Fibroblast of mammary gland (primary cell): ENCODE measurements at regions not wholly inside any gene's neighbourhood (a gene's known extent, or its start where the extent isn't known, plus 50 kb on each side); places are given as distances from the start of the nearest gene placed in this dataset.

Source experiments
- DNase-seq: peaks from one replicate; pipeline ENCODE4 v3.0.0-alpha.2; 2010; ENCODE audit warnings: low read depth
- H3K4me3 ChIP-seq: 2 replicates; pipeline ENCODE4 v1.5.1; 2011; ENCODE audit warnings: low read depth, mild to moderate bottlenecking, low read length, moderate library complexity; ENCODE audit not compliant: control insufficient read depth
- TF ChIP-seq, protein P1 (sequence below): conservative IDR thresholded peaks from 2 replicates; pipeline ENCODE4 v1.5.1; 2011; ENCODE audit warnings: low read depth, low read length, inconsistent platforms; ENCODE audit not compliant: control insufficient read depth, insufficient read depth

DNA sequence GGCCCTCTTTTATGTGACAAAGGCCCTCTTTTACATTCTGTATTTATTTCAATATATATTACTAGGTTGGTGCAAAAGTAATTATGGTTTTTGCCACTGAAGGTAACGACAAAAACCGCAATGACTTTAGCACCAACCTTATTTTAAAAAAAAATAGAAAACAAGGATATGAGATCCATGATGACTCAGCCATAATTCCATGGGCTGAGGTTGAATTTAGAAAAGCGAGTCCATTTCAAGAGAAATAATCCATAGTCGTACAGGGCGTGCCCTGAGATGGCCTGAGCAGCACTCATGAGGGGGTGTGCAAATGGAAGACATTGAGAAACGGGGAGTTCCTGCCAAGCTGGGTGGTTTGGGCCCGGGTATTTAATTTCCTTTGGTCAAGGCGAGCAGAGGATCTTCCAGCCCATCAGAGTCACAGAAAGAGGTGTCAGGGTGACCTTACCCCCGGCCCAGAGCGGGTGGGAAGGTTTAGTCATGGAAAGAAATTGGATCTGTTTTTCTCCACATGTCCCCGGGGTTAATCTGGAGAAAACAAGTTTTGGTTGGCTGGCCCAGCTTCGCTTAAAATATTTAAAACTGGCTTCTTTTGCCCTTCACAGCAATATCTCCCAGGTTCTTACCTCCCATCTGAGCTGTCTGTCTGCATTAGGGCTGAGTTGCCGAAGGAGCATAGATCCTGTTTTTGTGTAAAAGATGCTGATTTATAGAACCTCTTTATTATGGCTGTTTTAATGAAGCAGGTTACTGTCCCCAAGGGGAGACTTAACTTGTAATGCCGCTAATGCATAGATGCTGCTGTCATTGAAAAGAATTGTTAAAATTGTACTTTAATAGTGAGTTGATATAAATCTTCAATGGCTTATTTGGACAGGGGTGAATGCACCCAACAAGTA is 255.6 kb downstream of the PREX1 start:
- no peak for DNase-seq
- no peak overlapping the region for H3K4me3 ChIP-seq
- TF ChIP-seq, protein P1, sequence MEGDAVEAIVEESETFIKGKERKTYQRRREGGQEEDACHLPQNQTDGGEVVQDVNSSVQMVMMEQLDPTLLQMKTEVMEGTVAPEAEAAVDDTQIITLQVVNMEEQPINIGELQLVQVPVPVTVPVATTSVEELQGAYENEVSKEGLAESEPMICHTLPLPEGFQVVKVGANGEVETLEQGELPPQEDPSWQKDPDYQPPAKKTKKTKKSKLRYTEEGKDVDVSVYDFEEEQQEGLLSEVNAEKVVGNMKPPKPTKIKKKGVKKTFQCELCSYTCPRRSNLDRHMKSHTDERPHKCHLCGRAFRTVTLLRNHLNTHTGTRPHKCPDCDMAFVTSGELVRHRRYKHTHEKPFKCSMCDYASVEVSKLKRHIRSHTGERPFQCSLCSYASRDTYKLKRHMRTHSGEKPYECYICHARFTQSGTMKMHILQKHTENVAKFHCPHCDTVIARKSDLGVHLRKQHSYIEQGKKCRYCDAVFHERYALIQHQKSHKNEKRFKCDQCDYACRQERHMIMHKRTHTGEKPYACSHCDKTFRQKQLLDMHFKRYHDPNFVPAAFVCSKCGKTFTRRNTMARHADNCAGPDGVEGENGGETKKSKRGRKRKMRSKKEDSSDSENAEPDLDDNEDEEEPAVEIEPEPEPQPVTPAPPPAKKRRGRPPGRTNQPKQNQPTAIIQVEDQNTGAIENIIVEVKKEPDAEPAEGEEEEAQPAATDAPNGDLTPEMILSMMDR: no peak

DNA sequence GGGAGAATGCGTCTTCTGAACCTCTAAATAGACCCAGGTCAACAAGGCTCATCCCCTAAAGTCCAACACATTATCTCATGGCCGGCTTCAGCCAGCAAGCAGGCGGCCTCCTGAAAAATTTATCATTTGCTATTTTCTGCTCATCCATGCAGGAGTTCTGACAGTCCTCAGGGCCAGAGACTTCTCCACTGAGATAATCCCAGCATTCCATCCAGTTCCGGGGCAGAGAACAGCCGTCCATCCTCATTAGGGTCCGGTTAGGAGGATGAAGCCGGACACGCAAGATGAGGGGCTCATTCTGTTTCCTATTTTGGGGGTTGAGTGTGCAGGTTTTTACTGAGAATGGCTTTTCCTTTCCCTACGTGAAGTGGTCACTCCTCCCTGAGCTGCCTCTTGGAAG is 258.1 kb downstream of the PREX1 start:
- H3K4me3 ChIP-seq: no peak overlapping the region
- TF ChIP-seq, protein P1: no peak
- DNase-seq: no peak

DNA sequence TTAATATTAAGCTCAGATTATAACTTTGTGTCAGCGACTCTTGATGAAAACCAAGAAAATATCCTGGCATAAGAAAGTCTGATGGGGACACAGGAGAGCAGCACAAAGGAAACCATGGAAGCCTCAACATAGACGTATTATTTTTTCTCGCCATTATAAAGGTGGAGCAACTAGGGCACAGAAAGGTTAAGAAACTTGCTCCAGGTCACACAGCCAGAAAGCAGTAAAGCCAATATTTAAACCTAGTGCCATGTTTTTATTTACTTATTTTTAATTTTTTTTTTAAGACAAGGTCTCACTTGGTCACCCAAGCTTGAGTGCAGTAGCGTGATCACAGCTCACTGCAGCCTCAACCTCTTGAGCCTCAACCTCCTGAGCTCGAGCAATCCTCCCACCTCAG is 259.3 kb downstream of the PREX1 start:
- TF ChIP-seq, protein P1: no peak
- no peak for DNase-seq
- no peak overlapping the region for H3K4me3 ChIP-seq

DNA sequence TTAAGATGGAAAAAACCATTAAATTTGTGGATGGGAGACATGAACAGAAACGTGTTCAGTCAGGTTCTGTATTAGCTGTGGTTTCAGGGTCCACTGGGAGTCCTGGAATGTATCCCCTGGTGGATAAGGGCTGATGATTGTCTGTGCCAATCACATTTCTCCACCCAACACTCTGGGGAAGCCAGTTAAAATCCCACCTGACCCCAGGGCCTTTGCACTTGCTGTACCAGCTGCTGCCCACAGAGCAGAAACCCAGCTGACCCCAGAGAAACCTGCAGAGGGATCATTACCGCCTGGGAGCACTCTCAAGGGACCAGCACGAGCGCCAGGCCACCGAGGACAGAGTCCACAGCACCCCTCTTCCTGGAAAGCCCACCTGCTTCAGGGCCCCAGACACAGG is 260.7 kb downstream of the PREX1 start:
- TF ChIP-seq, protein P1: no peak
- H3K4me3 ChIP-seq: no peak overlapping the region
- no peak for DNase-seq

DNA sequence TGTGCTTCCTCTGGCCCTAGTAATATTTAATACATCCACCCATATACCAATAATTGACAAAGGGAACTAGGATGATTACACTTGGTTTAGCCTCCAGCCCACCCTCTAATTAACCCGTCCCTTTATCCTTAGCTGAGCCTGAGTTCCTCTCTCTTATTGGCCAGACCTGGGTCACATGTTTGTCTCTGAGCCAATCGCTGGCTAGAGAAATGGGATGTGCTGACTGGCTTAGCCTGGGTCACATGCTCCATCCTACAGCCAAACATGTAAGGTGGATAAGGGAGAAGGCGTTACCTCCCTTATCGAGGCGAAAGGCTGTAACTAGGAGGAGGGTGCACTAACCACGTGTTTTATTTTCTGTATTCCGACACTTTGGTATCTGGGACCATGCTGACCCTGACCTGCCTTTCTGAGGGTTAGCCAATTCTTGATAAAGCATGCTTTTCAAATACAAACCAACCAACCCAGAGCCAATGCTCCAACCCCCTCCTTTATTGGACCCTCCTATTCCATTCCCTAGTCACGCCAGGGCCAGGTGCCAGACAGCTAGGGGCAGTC is 262.7 kb downstream of the PREX1 start:
- TF ChIP-seq, protein P1: no peak
- H3K4me3 ChIP-seq: no peak overlapping the region

DNA sequence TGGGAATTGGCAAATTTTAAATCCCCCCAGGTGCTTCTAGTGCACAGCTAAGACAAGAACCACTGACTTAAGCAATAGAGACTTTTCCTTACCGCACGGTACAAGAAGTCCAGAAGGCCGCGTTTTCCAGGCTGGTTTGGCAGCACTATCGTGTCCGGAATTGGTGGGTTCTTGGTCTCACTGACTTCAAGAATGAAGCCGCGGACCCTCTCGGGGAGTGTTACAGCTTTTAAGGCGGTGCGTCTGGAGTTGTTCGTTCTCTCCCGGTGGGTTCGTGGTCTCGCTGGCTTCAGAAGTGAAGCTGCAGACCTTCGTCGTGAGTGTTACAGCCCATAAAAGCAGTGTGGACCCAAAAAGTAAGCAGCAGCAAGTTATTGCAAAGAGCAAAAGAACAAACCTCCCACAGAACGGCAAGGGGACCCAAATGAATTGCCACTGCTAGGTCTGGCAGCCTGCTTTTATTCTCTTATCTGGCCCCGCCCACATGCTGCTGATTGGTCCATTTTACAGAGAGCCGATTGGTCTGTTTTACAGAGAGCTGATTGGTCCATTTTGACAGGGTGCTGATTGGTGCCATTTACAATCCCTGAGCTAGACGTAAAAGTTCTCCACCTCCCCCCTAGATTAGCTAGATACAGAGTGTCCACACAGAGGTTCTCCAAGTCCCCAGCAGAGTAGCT is 264.5 kb downstream of the PREX1 start:
- no peak overlapping the region for H3K4me3 ChIP-seq
- TF ChIP-seq, protein P1: no peak
- no peak for DNase-seq

More for the DNA sequence above, 262.7 kb downstream of the PREX1 start:
- DNase-seq: no peak
